ENCODE measurements at regions not wholly inside any gene's neighbourhood (a gene's known extent, or its start where the extent isn't known, plus 50 kb on each side); places are given as distances from the start of the nearest gene placed in this dataset.

GRCh38 chr1:229031481-229032341 lies 239.2 kb upstream of the RAB4A start:
- in situ Hi-C loops (cut with HindIII; ENCODE audit: low pct_unique_long_range_greater_than_20kb, low sequenced_read_pairs) (no loop called here), intact Hi-C loops (cut with micrococcal nuclease; ENCODE audit: unreplicated experiment) (no loop called here)
- Histone ChIP-seq H3K9me3 (ENCODE audit: control insufficient read depth, insufficient read depth, low read depth, low read length) (no peaks in the 10 kb centered on the region), H3K27ac (ENCODE audit: low read length) (no peak overlapping the region), H3K4me3 (ENCODE audit: low read depth in 2 of 2, low read length in 2 of 2) (no peak overlapping the region), H3K27me3 (ENCODE audit: control insufficient read depth, insufficient read depth, low read length) (peaks cover 8% of the 10 kb centered on the region; the same call in 1 of the 2 replicates), H3K36me3 (ENCODE audit: control insufficient read depth, insufficient read depth, low read length) (no peaks in the 10 kb centered on the region), H3K4me1 (ENCODE audit: control insufficient read depth, insufficient read depth, low read length) (no peaks in the 10 kb centered on the region)
- ChIA-PET POLR2A (no interaction called here), CTCF (no interaction called here)
- BruUV-seq (replicated peaks): no TSS peak
- ATAC-seq (no peak), DNase-seq (ENCODE audit: low read depth, low spot score) (no peak)
- TF ChIP-seq TCF7L2 (IDR thresholded peaks at IDR 0.05; ENCODE audit: low read depth, low read length) (no peak), REST (IDR thresholded peaks at IDR 0.05; ENCODE audit: insufficient read depth in 1 of 2, low read depth in 2 of 2, low read length in 1 of 2) (no peak), CTCF (IDR thresholded peaks at IDR 0.05) (no peak), SIN3A (IDR thresholded peaks at IDR 0.05; ENCODE audit: borderline replicate concordance, insufficient read depth, low read depth, low read length) (no peak), POLR2AphosphoS5 (IDR thresholded peaks at IDR 0.05; ENCODE audit: low read depth, low read length) (no peak)

- Histone ChIP-seq H3K4me1 (ENCODE audit: control insufficient read depth, insufficient read depth, low read length) (no peaks in the 10 kb centered on the region), H3K4me3 (ENCODE audit: low read depth in 2 of 2, low read length in 2 of 2) (no peak overlapping the region), H3K9me3 (ENCODE audit: control insufficient read depth, insufficient read depth, low read depth, low read length) (no peaks in the 10 kb centered on the region), H3K36me3 (ENCODE audit: control insufficient read depth, insufficient read depth, low read length) (no peaks in the 10 kb centered on the region), H3K27ac (ENCODE audit: low read length) (no peak overlapping the region), H3K27me3 (ENCODE audit: control insufficient read depth, insufficient read depth, low read length) (peaks cover 8% of the 10 kb centered on the region; the same call in 1 of the 2 replicates)
- TF ChIP-seq SIN3A (IDR thresholded peaks at IDR 0.05; ENCODE audit: borderline replicate concordance, insufficient read depth, low read depth, low read length) (no peak), POLR2AphosphoS5 (IDR thresholded peaks at IDR 0.05; ENCODE audit: low read depth, low read length) (no peak), REST (IDR thresholded peaks at IDR 0.05; ENCODE audit: insufficient read depth in 1 of 2, low read depth in 2 of 2, low read length in 1 of 2) (no peak), TCF7L2 (IDR thresholded peaks at IDR 0.05; ENCODE audit: low read depth, low read length) (no peak), CTCF (IDR thresholded peaks at IDR 0.05) (no peak)
- in situ Hi-C loops (cut with HindIII; ENCODE audit: low pct_unique_long_range_greater_than_20kb, low sequenced_read_pairs): no loop called here
- DNase-seq (ENCODE audit: low read depth, low spot score) (no peak), ATAC-seq (no peak)
- POLR2A ChIA-PET: no interaction called here
- intact Hi-C loops (cut with micrococcal nuclease; ENCODE audit: unreplicated experiment): no loop called here
- CTCF ChIA-PET: no interaction called here
- BruUV-seq (replicated peaks): no TSS peak
Measured at GRCh38 chr1:229032375-229032774, 238.5 kb upstream of the RAB4A start.

Data from Panc1 (cell line).